ENCODE measurements at regions not wholly inside any gene's neighbourhood (a gene's known extent, or its start where the extent isn't known, plus 50 kb on each side); places are given as distances from the start of the nearest gene placed in this dataset.

GRCh38 chr14:65278589-65278988 is 133.9 kb upstream of the FUT8 start:
- TF ChIP-seq EP300 (IDR thresholded peaks at IDR 0.05) (no peak), CTCF (IDR thresholded peaks at IDR 0.05) (no peak), POLR2A (IDR thresholded peaks at IDR 0.05) (no peak), POLR2AphosphoS5 (IDR thresholded peaks at IDR 0.05) (no peak)
